Astrocyte of the spinal cord (primary cell): ENCODE measurements at regions not wholly inside any gene's neighbourhood (a gene's known extent, or its start where the extent isn't known, plus 50 kb on each side); places are given as distances from the start of the nearest gene placed in this dataset.
"Not testable (repeated sequence)": the region's sequence is repeated elsewhere in the genome, so short reads cannot be mapped to it uniquely, and the experiment has no call there.

Source experiments
- DNase-seq: peaks from one replicate; pipeline ENCODE4 v3.0.0; 2011; ENCODE audit warnings: low read depth, low spot score
- H3K4me3 ChIP-seq: 2 replicates; pipeline ENCODE4 v1.5.1; 2011; ENCODE audit warnings: low read depth, mild to moderate bottlenecking, low read length, moderate library complexity
- in situ Hi-C: cut with HindIII; loops from 2 replicates; pipeline ENCODE4 v1.10.0; 2017; ENCODE audit warnings: low sequenced_read_pairs
- TF ChIP-seq, protein P1 (sequence below): IDR thresholded peaks from 2 replicates; pipeline ENCODE4 v1.5.1; 2012; ENCODE audit warnings: low read depth, mild to moderate bottlenecking, low read length, inconsistent platforms

DNA sequence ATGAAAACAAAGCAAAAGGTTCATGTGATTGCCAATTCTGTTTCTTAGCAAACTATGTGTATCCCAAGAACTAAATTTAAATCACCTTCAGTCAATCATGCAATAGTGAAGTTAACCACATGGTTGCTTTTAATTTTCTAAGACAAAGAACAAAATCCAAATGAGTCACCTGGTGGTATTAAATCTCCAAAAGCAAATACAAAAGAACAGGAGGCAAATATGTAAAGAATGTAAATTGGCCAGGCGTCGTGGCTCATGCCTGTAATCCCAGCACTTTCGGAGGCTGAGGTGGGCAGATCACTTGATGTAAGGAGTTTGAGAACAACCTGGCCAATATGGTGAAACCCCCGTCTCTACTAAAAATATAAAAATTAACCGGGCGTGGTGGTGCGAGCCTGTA is 54.2 kb upstream of the PIK3R4 start:
- DNase-seq, result no peak
- in situ Hi-C loops, result no loop called here
- no peak overlapping the region for H3K4me3 ChIP-seq
- TF ChIP-seq, protein P1, sequence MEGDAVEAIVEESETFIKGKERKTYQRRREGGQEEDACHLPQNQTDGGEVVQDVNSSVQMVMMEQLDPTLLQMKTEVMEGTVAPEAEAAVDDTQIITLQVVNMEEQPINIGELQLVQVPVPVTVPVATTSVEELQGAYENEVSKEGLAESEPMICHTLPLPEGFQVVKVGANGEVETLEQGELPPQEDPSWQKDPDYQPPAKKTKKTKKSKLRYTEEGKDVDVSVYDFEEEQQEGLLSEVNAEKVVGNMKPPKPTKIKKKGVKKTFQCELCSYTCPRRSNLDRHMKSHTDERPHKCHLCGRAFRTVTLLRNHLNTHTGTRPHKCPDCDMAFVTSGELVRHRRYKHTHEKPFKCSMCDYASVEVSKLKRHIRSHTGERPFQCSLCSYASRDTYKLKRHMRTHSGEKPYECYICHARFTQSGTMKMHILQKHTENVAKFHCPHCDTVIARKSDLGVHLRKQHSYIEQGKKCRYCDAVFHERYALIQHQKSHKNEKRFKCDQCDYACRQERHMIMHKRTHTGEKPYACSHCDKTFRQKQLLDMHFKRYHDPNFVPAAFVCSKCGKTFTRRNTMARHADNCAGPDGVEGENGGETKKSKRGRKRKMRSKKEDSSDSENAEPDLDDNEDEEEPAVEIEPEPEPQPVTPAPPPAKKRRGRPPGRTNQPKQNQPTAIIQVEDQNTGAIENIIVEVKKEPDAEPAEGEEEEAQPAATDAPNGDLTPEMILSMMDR, result no peak

DNA sequence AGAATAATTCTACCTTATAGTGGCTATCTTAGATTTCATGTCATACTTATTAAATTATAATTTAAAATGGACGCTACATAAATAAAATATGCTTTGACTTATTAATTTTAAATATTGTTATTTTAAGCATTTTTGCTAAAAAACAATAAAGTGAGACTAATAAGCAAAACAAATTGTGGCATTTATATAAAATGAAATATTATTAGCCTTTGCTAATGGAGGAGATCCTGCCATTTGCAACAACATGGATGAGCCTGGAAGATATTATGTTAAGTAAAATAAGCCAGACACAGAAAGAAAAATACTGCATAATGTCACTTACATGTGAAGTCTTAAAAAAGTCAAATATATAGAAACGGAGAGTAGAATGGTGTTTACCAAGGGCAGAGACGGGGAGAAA is 54.8 kb upstream of the PIK3R4 start:
- no peak for DNase-seq
- no peak overlapping the region for H3K4me3 ChIP-seq
- TF ChIP-seq, protein P1, result no peak
- in situ Hi-C loops, result no loop called here

DNA sequence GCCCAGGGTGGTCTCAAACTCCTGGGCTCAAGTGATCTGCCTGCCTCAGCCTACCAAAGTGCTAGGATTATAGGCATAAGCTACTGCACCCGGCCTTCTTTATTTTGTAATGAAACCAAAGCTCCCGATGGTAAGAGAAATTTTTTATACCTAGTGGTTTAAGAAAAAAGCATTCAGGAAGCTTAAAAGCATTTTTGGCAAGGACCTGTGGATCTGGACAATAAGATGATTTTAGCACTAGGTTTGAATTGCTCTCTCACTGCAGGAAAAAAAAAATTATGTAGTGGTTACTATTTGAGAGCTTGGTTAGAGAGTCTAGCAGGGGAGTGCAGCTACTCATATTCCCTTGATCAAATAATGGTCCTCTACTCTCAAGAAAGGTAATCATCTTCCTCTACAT is 64.9 kb upstream of the PIK3R4 start:
- TF ChIP-seq, protein P1, result no peak
- in situ Hi-C loops, result no loop called here
- no peak overlapping the region for H3K4me3 ChIP-seq
- DNase-seq, result no peak

DNA sequence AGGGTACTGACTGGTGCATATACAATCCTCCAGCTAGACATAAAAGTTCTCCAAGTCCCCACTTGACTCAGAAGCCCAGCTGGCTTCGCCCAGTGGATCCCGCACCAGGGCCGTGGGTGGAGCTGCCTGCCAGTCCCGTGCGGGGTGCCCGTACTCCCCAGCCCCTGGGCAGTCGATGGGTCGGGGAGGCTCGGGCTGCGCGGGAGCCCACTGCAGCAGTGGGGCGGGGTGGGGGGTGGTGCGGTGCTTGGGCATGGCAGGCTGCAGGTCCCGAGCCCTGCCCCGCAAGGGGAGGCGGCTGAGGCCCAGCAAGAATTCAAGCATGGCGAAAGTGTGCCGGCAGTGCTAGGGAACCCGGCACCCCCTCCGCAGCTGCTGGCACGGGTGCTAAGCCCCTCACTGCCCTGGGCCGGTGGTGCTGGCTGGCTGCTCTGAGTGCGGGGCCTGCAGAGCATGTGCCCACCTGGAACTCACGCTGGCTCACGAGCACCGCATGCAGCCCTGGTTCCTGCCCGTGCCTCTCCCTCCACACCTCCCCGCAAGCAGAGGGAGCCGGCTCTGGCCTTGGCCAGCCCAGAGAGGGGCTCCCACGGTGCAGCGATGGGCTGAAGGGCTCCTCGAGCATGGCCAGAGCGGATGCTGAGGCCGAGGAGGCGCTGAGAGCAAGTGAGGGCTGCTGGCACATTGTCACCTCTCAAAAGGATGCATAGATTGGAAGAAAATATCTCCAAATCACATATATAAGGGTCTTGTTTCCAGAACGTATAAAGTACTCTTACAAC is 68.3 kb upstream of the PIK3R4 start:
- no peak for DNase-seq
- TF ChIP-seq, protein P1, result no peak
- no peak overlapping the region for H3K4me3 ChIP-seq
- in situ Hi-C loops, result no loop called here

DNA sequence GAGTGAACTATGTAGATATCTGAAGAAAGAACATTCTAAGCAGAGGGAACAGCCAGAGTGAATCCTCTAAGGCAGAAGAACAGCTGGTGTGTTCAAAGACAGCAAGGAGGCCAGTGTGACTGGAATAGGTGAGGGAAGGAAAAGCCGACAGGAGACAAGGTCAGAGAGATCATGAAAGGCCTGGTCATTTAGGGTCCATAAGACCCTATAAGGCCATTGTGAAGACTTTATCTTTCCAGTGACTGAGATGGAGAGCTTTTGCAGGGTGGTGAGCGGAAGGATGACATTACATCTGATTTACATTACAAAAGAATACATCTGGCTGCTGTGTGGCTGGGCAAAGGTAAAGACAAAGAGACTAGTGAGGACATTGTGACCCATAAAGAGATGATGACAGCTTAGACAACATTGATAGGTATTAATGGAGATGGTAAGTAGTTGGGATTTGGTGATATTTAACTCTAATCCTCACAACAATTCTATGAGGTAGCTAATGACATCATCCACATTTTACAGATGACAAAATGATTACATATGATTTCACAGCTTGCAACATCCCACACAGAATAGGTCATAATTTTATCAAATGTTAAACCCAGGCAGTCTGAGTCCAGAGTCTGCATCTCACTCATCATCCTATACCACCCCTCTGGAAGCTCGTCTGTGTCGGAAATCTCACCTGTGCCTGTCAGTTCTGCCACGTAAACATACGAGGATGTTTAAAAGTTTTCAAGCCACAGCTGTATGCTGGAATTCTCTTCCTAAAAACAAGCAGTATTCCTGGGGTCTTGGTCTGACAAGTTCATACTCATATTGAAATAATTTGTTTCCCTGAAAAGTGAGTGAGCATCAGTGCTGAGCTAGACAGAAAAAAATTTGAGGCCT is 70.2 kb upstream of the PIK3R4 start:
- in situ Hi-C loops, result no loop called here
- TF ChIP-seq, protein P1, result no peak
- no peak for DNase-seq
- no peak overlapping the region for H3K4me3 ChIP-seq

DNA sequence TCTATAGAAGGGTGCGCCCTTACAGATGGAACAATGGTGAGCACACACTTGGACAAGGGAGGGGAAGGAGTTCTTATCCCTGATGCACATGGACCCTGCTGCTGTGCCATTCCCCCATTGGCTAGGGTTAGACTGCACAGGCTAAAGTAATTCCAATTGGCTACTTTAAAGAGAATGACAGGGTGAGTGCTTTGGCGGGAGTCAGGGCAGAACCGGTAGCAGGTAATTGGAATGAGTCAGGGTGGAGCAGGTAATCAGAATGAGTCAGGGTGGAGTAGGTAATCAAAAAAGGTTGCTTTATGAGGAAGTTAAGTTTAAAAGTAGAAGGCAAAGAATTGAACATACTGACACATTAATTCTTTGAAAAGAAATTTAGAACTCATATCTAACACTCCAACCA is 71.4 kb upstream of the PIK3R4 start:
- DNase-seq, H3K4me3 ChIP-seq, in situ Hi-C loops: not testable (repeated sequence)

DNA sequence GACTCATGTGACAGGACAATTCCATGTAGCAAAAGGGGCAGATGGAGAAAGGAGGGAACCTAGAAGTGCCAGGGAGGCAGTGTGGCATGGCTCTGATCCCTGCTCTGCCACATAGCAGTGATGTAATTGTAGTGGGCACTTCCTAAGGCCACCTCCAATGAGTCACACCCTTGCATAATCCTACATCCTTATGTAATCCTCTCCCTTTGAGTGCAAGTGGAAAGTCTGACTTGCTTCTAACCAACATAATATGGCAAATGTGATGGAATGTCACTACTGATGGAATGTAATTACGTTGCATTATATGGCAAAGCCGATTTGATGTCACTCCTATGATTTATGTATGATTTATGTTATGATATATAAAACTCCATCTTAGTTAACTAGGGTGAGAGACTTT is 72.9 kb upstream of the ATP2C1 start:
- TF ChIP-seq, protein P1, result no peak
- in situ Hi-C loops, result no loop called here
- H3K4me3 ChIP-seq, result no peak overlapping the region
- DNase-seq, result peak; percentile 30
